Ishikawa (cell line): ENCODE measurements at regions not wholly inside any gene's neighbourhood (a gene's known extent, or its start where the extent isn't known, plus 50 kb on each side); places are given as distances from the start of the nearest gene placed in this dataset.

Experiments
- CEBPB ChIP-seq: IDR thresholded peaks from 2 replicates; pipeline ENCODE4 v1.6.1; 2012
- NFIC ChIP-seq: IDR thresholded peaks from 2 replicates; pipeline ENCODE4 v1.6.1; 2012

DNA sequence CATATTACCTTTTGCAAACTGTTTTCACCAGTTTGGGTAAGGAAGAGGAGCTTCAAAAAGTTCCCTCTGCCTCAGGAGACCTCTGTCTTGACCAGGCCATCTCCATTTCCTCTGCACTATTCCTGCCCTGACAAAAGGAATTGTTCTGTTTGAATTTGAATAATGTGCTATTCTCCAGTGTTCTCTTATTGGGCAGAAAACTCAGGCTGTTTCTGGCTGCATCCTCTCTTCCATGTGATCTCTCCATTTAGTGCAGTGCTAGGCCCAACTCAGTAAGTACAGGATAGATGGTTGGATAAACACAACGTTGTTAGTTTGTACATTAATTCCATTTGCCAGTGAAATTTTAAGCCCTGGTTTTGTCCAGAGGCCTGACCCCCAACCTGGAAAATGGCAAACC lies 102.2 kb upstream of the CELF4 start:
- no peak for TF ChIP-seq NFIC
- no peak for TF ChIP-seq CEBPB
